GM12892 (cell line): ENCODE measurements at regions not wholly inside any gene's neighbourhood (a gene's known extent, or its start where the extent isn't known, plus 50 kb on each side); places are given as distances from the start of the nearest gene placed in this dataset.
"Not testable (repeated sequence)": the region's sequence is repeated elsewhere in the genome, so short reads cannot be mapped to it uniquely, and the experiment has no call there.

Source experiments
- POLR2A ChIP-seq: IDR thresholded peaks from 2 replicates; pipeline ENCODE4 v1.6.1; 2011; ENCODE audit warnings: low read depth, low read length, control low read depth
- POLR2AphosphoS5 ChIP-seq: IDR thresholded peaks from 2 replicates; pipeline ENCODE4 v1.6.1; 2011; ENCODE audit warnings: low read depth, low read length, control low read depth
- TAF1 ChIP-seq: IDR thresholded peaks from 2 replicates; pipeline ENCODE4 v1.6.1; 2011; ENCODE audit warnings: low read depth, mild to moderate bottlenecking, control low read depth, low read length, borderline replicate concordance

DNA sequence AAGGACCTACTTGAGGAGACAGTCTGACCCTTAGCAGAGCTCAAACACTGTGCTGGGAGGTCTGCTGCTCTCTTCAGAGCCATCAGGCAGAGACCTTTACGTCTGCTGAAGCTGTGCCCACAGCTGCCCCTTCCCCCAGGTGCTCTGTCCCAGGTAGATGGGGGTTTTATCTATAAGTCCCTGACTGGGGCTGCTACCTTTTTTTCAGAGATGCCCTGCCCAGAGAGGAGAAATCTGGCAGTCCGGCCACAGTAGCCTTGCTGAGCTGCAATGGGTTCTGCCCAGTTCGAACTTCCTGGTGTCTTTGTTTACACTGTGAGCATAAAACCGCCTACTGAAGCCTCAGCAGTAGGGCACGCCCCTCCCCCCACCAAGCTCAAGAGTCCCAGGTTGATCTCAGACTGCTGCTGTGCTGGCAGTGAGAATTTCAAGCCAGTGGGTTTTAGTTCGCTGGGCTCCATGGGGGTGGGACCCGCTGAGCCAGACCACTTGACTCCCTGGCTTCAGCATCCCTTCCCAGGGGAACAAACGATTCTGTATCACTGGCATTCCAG, 381.2 kb downstream of the XPNPEP1 start:
- not testable (repeated sequence) for TF ChIP-seq POLR2A, POLR2AphosphoS5, TAF1
